HepG2 (cell line): ENCODE measurements at regions not wholly inside any gene's neighbourhood (a gene's known extent, or its start where the extent isn't known, plus 50 kb on each side); places are given as distances from the start of the nearest gene placed in this dataset.

Source experiments
- ARNTL ChIP-seq: sonication (generic); formaldehyde crosslinking; IDR thresholded peaks from 2 replicates; pipeline ENCODE4 v1.4.0; 2020; ENCODE audit warnings: mild to moderate bottlenecking, missing genetic modification reagents
- CBX2 ChIP-seq, 2 experiments: fragments of 200-600 bp in 1 of 2; sonication (generic); formaldehyde crosslinking in 1 of 2; IDR thresholded peaks; 2 replicates each; pipeline versions ENCODE4 v1.7.0 to v1.8.1; 2018 to 2022; ENCODE audit warnings: low read depth in 2 of 2, low read length in 1 of 2, mild to moderate bottlenecking in 1 of 2, missing genetic modification reagents in 1 of 2
- CHD2 ChIP-seq: IDR thresholded peaks from 2 replicates; pipeline ENCODE4 v1.6.1; 2011; ENCODE audit warnings: low read depth, low read length, improper control_type of control experiment
- FOXO1 ChIP-seq: sonication (generic); formaldehyde crosslinking; IDR thresholded peaks from 2 replicates; pipeline ENCODE4 v1.4.0; 2020; ENCODE audit warnings: missing genetic modification reagents
- HNF4G ChIP-seq, 2 experiments: sonication (generic) in 1 of 2; formaldehyde crosslinking in 1 of 2; IDR thresholded peaks; 2 replicates each; pipeline versions ENCODE4 v1.4.0 to v1.6.1; 2011 to 2020; ENCODE audit warnings: borderline replicate concordance in 2 of 2, low read depth in 2 of 2, mild to moderate bottlenecking in 2 of 2, low read length in 1 of 2, missing genetic modification reagents in 1 of 2, moderate library complexity in 1 of 2
- KLF12 ChIP-seq: sonication (generic); formaldehyde crosslinking; IDR thresholded peaks from 2 replicates; pipeline ENCODE4 v1.4.0; 2020; ENCODE audit warnings: missing genetic modification reagents, borderline replicate concordance
- NCOA1 ChIP-seq: sonication (generic); formaldehyde crosslinking; IDR thresholded peaks from 2 replicates; pipeline ENCODE4 v1.9.0; 2021; ENCODE audit warnings: missing genetic modification reagents
- RARA ChIP-seq: IDR thresholded peaks from 2 replicates; pipeline ENCODE4 v1.6.1; 2016; ENCODE audit warnings: missing genetic modification reagents, missing compliant biosample characterization
- SALL1 ChIP-seq: sonication (generic); formaldehyde crosslinking; IDR thresholded peaks from 2 replicates; pipeline ENCODE4 v1.8.0; 2022; ENCODE audit warnings: mild to moderate bottlenecking, missing genetic modification reagents
- SOX5 ChIP-seq: IDR thresholded peaks from 2 replicates; pipeline ENCODE4 v1.6.1; 2016; ENCODE audit warnings: borderline replicate concordance
- TCF7L2 ChIP-seq: IDR thresholded peaks from 2 replicates; pipeline ENCODE4 v1.6.1; 2011; ENCODE audit warnings: mild to moderate bottlenecking, low read depth, low read length, moderate library complexity
- ZFP36 ChIP-seq: fragments of 150-350 bp; IDR thresholded peaks from 2 replicates; pipeline ENCODE4 v1.6.1; 2018; ENCODE audit warnings: borderline replicate concordance, low read length, low read depth; ENCODE audit not compliant: partially characterized antibody
- ZNF292 ChIP-seq: sonication (generic); formaldehyde crosslinking; IDR thresholded peaks from 2 replicates; pipeline ENCODE4 v1.8.1; 2022; ENCODE audit warnings: mild to moderate bottlenecking, low read depth, missing genetic modification reagents, borderline replicate concordance
- ZNF33A ChIP-seq: sonication (generic); formaldehyde crosslinking; IDR thresholded peaks from 2 replicates; pipeline ENCODE4 v1.5.1; 2020; ENCODE audit warnings: missing genetic modification reagents, mild to moderate bottlenecking, moderate library complexity, borderline replicate concordance
- ZNF354B ChIP-seq: sonication (generic); formaldehyde crosslinking; IDR thresholded peaks from 2 replicates; pipeline ENCODE4 v1.8.0; 2022; ENCODE audit warnings: mild to moderate bottlenecking, missing genetic modification reagents
- ZNF703 ChIP-seq: sonication (generic); formaldehyde crosslinking; IDR thresholded peaks from 2 replicates; pipeline ENCODE4 v1.5.1; 2020; ENCODE audit warnings: missing genetic modification reagents, mild to moderate bottlenecking, moderate library complexity, borderline replicate concordance
- TF ChIP-seq, protein P1 (sequence below): sonication (generic); formaldehyde crosslinking; conservative IDR thresholded peaks from 2 replicates; pipeline ENCODE4 v1.8.0; 2022; ENCODE audit warnings: mild to moderate bottlenecking, moderate library complexity, missing genetic modification reagents
- TF ChIP-seq, protein P2 (sequence below): sonication (generic); formaldehyde crosslinking; IDR thresholded peaks from 2 replicates; pipeline ENCODE4 v1.4.0; 2020; ENCODE audit warnings: missing genetic modification reagents, mild to moderate bottlenecking, borderline replicate concordance
- TF ChIP-seq, protein P3 (sequence below): sonication (generic); formaldehyde crosslinking; IDR thresholded peaks from 2 replicates; pipeline ENCODE4 v1.5.0; 2020; ENCODE audit warnings: missing genetic modification reagents
- TF ChIP-seq, protein P4 (sequence below): sonication (generic); formaldehyde crosslinking; IDR thresholded peaks from 2 replicates; pipeline ENCODE4 v1.8.1; 2023; ENCODE audit warnings: mild to moderate bottlenecking, inconsistent platforms, moderate library complexity, missing genetic modification reagents, borderline replicate concordance

DNA sequence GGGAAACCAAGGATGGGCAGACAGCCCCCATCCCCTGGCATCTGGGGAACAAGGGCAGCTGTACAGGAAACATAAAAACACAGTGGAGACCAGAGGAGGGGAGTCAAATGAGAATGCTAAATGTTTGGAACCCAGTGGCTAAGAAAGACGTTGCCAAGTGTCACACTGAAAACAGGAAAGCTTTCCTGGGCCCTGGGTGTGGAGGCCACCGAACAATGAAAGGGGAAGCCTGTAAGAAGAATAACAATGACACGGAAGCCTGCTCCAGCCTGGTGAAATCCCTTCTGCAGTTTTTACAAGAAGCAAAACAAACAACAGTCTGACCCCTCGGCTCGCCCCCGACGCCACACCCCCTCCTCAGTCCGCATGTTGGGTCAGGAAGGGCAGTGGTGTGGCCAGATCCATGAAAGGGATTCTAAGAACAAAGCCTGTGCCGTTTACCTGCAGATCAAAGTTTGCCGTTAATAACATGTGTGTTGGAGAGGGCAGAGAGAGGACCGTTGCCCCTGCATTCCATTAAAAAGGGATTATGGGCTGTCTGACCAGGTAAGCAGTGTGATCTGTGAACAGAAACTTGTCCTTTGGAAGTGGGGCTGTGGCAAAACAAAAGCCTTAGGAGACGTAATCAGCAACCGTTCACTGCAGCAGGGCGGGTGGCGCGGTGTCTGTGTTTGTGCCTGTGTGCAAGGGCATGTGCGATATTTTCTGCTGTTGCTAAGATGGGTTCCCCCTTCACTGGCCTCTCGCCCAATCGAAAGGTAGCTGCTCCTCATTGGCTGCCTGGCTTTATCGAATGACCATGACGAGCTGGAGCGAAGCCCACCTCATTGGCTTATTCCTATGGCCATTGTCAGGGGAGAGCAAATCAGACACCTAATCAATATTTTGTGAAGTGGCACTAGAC is 113.7 kb upstream of the BLID start (continued):
- peak; percentile 74; the same call in 1 of the 2 replicates for TF ChIP-seq ZNF292
- peak; percentile 76 for TF ChIP-seq SALL1 (CRISPR knock-in tag)
- peak; percentile 71 for TF ChIP-seq RARA (CRISPR knock-in tag)
- TF ChIP-seq SOX5 = peak; percentile 88
- TF ChIP-seq ZFP36 = no peak
- TF ChIP-seq, protein P1, sequence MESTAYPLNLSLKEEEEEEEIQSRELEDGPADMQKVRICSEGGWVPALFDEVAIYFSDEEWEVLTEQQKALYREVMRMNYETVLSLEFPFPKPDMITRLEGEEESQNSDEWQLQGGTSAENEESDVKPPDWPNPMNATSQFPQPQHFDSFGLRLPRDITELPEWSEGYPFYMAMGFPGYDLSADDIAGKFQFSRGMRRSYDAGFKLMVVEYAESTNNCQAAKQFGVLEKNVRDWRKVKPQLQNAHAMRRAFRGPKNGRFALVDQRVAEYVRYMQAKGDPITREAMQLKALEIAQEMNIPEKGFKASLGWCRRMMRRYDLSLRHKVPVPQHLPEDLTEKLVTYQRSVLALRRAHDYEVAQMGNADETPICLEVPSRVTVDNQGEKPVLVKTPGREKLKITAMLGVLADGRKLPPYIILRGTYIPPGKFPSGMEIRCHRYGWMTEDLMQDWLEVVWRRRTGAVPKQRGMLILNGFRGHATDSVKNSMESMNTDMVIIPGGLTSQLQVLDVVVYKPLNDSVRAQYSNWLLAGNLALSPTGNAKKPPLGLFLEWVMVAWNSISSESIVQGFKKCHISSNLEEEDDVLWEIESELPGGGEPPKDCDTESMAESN (CRISPR knock-in tag) = no peak
- TF ChIP-seq ARNTL = peak; percentile 31; the same call in 1 of the 2 replicates
- no peak for TF ChIP-seq KLF12 (CRISPR knock-in tag)
- TF ChIP-seq, protein P2, sequence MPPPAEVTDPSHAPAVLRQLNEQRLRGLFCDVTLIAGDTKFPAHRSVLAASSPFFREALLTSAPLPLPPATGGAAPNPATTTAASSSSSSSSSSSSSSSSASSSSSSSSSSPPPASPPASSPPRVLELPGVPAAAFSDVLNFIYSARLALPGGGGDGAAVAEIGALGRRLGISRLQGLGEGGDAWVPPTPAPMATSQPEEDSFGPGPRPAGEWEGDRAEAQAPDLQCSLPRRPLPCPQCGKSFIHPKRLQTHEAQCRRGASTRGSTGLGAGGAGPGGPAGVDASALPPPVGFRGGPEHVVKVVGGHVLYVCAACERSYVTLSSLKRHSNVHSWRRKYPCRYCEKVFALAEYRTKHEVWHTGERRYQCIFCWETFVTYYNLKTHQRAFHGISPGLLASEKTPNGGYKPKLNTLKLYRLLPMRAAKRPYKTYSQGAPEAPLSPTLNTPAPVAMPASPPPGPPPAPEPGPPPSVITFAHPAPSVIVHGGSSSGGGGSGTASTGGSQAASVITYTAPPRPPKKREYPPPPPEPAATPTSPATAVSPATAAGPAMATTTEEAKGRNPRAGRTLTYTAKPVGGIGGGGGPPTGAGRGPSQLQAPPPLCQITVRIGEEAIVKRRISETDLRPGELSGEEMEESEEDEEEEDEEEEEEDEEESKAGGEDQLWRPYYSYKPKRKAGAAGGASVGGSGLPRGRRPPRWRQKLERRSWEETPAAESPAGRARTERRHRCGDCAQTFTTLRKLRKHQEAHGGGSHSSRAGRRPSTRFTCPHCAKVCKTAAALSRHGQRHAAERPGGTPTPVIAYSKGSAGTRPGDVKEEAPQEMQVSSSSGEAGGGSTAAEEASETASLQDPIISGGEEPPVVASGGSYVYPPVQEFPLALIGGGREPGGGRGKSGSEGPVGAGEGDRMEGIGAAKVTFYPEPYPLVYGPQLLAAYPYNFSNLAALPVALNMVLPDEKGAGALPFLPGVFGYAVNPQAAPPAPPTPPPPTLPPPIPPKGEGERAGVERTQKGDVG = no peak
- TF ChIP-seq FOXO1 (CRISPR knock-in tag) = 0 out of 2 replicates have a peak, but pooled peaks have one; percentile 10
- TF ChIP-seq, protein P3, sequence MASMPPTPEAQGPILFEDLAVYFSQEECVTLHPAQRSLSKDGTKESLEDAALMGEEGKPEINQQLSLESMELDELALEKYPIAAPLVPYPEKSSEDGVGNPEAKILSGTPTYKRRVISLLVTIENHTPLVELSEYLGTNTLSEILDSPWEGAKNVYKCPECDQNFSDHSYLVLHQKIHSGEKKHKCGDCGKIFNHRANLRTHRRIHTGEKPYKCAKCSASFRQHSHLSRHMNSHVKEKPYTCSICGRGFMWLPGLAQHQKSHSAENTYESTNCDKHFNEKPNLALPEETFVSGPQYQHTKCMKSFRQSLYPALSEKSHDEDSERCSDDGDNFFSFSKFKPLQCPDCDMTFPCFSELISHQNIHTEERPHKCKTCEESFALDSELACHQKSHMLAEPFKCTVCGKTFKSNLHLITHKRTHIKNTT (CRISPR knock-in tag) = no peak
- no peak for TF ChIP-seq TCF7L2
- TF ChIP-seq, protein P4, sequence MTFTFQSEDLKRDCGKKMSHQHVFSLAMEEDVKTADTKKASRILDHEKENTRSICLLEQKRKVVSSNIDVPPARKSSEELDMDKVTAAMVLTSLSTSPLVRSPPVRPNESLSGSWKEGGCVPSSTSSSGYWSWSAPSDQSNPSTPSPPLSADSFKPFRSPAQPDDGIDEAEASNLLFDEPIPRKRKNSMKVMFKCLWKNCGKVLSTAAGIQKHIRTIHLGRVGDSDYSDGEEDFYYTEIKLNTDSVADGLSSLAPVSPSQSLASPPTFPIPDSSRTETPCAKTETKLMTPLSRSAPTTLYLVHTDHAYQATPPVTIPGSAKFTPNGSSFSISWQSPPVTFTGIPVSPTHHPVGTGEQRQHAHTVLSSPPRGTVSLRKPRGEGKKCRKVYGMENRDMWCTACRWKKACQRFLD (CRISPR knock-in tag) = no peak
- TF ChIP-seq ZNF703 = no peak
- TF ChIP-seq ZNF33A (CRISPR knock-in tag) = no peak
- no peak for TF ChIP-seq CBX2 (IDR thresholded peaks at IDR 0.05; ENCODE audit: low read depth, low read length)
- TF ChIP-seq CBX2 (CRISPR knock-in tag; IDR thresholded peaks at IDR 0.05; ENCODE audit: low read depth) = no peak
- TF ChIP-seq NCOA1 (CRISPR knock-in tag) = 0 out of 2 replicates have a peak, but pooled peaks have one; percentile 31
- TF ChIP-seq HNF4G (IDR thresholded peaks at IDR 0.05; ENCODE audit: borderline replicate concordance, low read depth, low read length) = 0 out of 2 replicates have a peak, but pooled peaks have one; percentile 3
- no peak for TF ChIP-seq HNF4G (CRISPR knock-in tag; IDR thresholded peaks at IDR 0.05; ENCODE audit: borderline replicate concordance, low read depth)
- TF ChIP-seq CHD2 = no peak
- no peak for TF ChIP-seq ZNF354B (CRISPR knock-in tag)
